Gastroesophageal sphincter (tissue), 3 donors: ENCODE measurements at regions not wholly inside any gene's neighbourhood (a gene's known extent, or its start where the extent isn't known, plus 50 kb on each side); places are given as distances from the start of the nearest gene placed in this dataset.

Experiments used
- CTCF ChIP-seq, 4 experiments: fragments of 200-600 bp in 2 of 4; fragments of 450-650 bp in 2 of 4; sonication (generic) in 1 of 4; IDR thresholded peaks; one replicate each; pipeline ENCODE4 v1.5.1; 2017 to 2019; ENCODE audit warnings: antibody characterized with exemption in 4 of 4, mild to moderate bottlenecking in 2 of 4, moderate library complexity in 2 of 4
- EP300 ChIP-seq: sonication (generic); formaldehyde crosslinking; IDR thresholded peaks from one replicate; pipeline ENCODE4 v1.6.1; 2017; ENCODE audit warnings: antibody characterized with exemption, mild to moderate bottlenecking
- POLR2A ChIP-seq, 2 donors: fragments of 450-650 bp; IDR thresholded peaks; one replicate each; pipeline ENCODE4 v1.6.1; 2017; ENCODE audit warnings: antibody characterized with exemption in 2 of 2, mild to moderate bottlenecking in 2 of 2, moderate library complexity in 1 of 2
- POLR2AphosphoS5 ChIP-seq: sonication (generic); formaldehyde crosslinking; IDR thresholded peaks from one replicate; pipeline ENCODE4 v1.6.1; 2017; ENCODE audit warnings: antibody characterized with exemption

GRCh38 chr18:78232196-78232595 is 747.4 kb upstream of the SALL3 start:
- no peak for TF ChIP-seq CTCF (IDR thresholded peaks at IDR 0.05)
- TF ChIP-seq POLR2A (IDR thresholded peaks at IDR 0.05): no peak
- TF ChIP-seq POLR2AphosphoS5: no peak
- TF ChIP-seq EP300: no peak
